Limb (tissue), 2 donors: ENCODE measurements at regions not wholly inside any gene's neighbourhood (a gene's known extent, or its start where the extent isn't known, plus 50 kb on each side); places are given as distances from the start of the nearest gene placed in this dataset.

ENCODE experiments used
- DNase-seq, 2 donors: peaks; one replicate each; pipeline ENCODE4 v3.0.0-alpha.2; 2016; ENCODE audit errors: extremely low spot score in 2 of 2

- DNase-seq, result no peak
These were observed 268.8 kb upstream of the MAGI2 start for GRCh38 chr7:79722217-79722616.

GRCh38 chr7:79719216-79719615 lies 265.7 kb upstream of the MAGI2 start:
- DNase-seq, result no peak

- no peak for DNase-seq
These were observed 262.9 kb upstream of the MAGI2 start for GRCh38 chr7:79716329-79716728.

GRCh38 chr7:79714081-79714480 lies 260.6 kb upstream of the MAGI2 start:
- no peak for DNase-seq

- no peak for DNase-seq
These were observed 259.8 kb upstream of the MAGI2 start for GRCh38 chr7:79713276-79713675.

GRCh38 chr7:79711660-79712059 lies 258.2 kb upstream of the MAGI2 start:
- DNase-seq, result no peak

GRCh38 chr7:79709574-79710409 lies 256.3 kb upstream of the MAGI2 start:
- no peak for DNase-seq

GRCh38 chr7:79702116-79702515 lies 248.6 kb upstream of the MAGI2 start:
- DNase-seq, result no peak

GRCh38 chr7:79692015-79692414 lies 238.5 kb upstream of the MAGI2 start:
- DNase-seq, result no peak

- DNase-seq, result no peak
These were observed 237.6 kb upstream of the MAGI2 start for GRCh38 chr7:79691074-79691473.

GRCh38 chr7:79684384-79684783 lies 230.9 kb upstream of the MAGI2 start:
- no peak for DNase-seq

- no peak for DNase-seq
These were observed 230.4 kb upstream of the MAGI2 start for GRCh38 chr7:79683916-79684315.

- DNase-seq, result no peak
These were observed 229.9 kb upstream of the MAGI2 start for GRCh38 chr7:79683185-79683890.

GRCh38 chr7:79681454-79681853 lies 228.0 kb upstream of the MAGI2 start:
- no peak for DNase-seq

GRCh38 chr7:79673969-79674368 lies 220.5 kb upstream of the MAGI2 start:
- DNase-seq, result no peak

- no peak for DNase-seq
These were observed 220.0 kb upstream of the MAGI2 start for GRCh38 chr7:79673421-79673820.

GRCh38 chr7:79668292-79668691 lies 214.8 kb upstream of the MAGI2 start:
- no peak for DNase-seq

- DNase-seq, result no peak
These were observed 213.0 kb upstream of the MAGI2 start for GRCh38 chr7:79666472-79666871.

- DNase-seq, result no peak
These were observed 211.6 kb upstream of the MAGI2 start for GRCh38 chr7:79664884-79665676.

GRCh38 chr7:79658304-79658703 lies 204.8 kb upstream of the MAGI2 start:
- DNase-seq, result no peak

- no peak for DNase-seq
These were observed 199.7 kb upstream of the MAGI2 start for GRCh38 chr7:79653136-79653631.

- DNase-seq, result no peak
These were observed 199.2 kb upstream of the MAGI2 start for GRCh38 chr7:79652619-79653018.
